GM19023 (cell line): ENCODE measurements at regions not wholly inside any gene's neighbourhood (a gene's known extent, or its start where the extent isn't known, plus 50 kb on each side); places are given as distances from the start of the nearest gene placed in this dataset.

Experiments
- ATAC-seq: cut with Tn5 transposase; IDR thresholded peaks from one replicate; pipeline ENCODE4 v1.9.1; 2021; ENCODE audit warnings: mild to moderate bottlenecking, moderate library complexity; ENCODE audit not compliant: unreplicated experiment

GRCh38 chr2:12596771-12597170, 120.0 kb upstream of the TRIB2 start:
- ATAC-seq, result no peak

- ATAC-seq, result no peak
These were observed 119.1 kb upstream of the TRIB2 start for GRCh38 chr2:12597610-12598009.

- no peak for ATAC-seq
These were observed 114.1 kb upstream of the TRIB2 start for GRCh38 chr2:12602661-12603060.

- no peak for ATAC-seq
These were observed 112.9 kb upstream of the TRIB2 start for GRCh38 chr2:12603781-12604295.

- ATAC-seq, result no peak
These were observed 112.4 kb upstream of the TRIB2 start for GRCh38 chr2:12604341-12604740.

GRCh38 chr2:12605366-12605765, 111.4 kb upstream of the TRIB2 start:
- ATAC-seq, result no peak

- ATAC-seq, result no peak
These were observed 110.8 kb upstream of the TRIB2 start for GRCh38 chr2:12605936-12606335.

GRCh38 chr2:12606472-12607000, 110.2 kb upstream of the TRIB2 start:
- no peak for ATAC-seq

- no peak for ATAC-seq
These were observed 108.8 kb upstream of the TRIB2 start for GRCh38 chr2:12607971-12608370.

GRCh38 chr2:12610314-12610713, 106.4 kb upstream of the TRIB2 start:
- ATAC-seq, result no peak

GRCh38 chr2:12612168-12612567, 104.6 kb upstream of the TRIB2 start:
- no peak for ATAC-seq

GRCh38 chr2:12612671-12613070, 104.1 kb upstream of the TRIB2 start:
- no peak for ATAC-seq

GRCh38 chr2:12613137-12613835, 103.5 kb upstream of the TRIB2 start:
- no peak for ATAC-seq

- ATAC-seq, result no peak
These were observed 101.2 kb upstream of the TRIB2 start for GRCh38 chr2:12615509-12615908.

GRCh38 chr2:12616456-12617156, 100.1 kb upstream of the TRIB2 start:
- no peak for ATAC-seq

GRCh38 chr2:12617366-12617765, 99.4 kb upstream of the TRIB2 start:
- ATAC-seq, result no peak

- ATAC-seq, result no peak
These were observed 98.9 kb upstream of the TRIB2 start for GRCh38 chr2:12617853-12618252.

GRCh38 chr2:12618576-12618975, 98.2 kb upstream of the TRIB2 start:
- ATAC-seq, result no peak

- no peak for ATAC-seq
These were observed 96.8 kb upstream of the TRIB2 start for GRCh38 chr2:12619975-12620374.

- no peak for ATAC-seq
These were observed 96.0 kb upstream of the TRIB2 start for GRCh38 chr2:12620759-12621158.

GRCh38 chr2:12623051-12623450, 93.7 kb upstream of the TRIB2 start:
- no peak for ATAC-seq

GRCh38 chr2:12624384-12624783, 92.4 kb upstream of the TRIB2 start:
- ATAC-seq, result no peak
